IMR-90 (cell line): ENCODE measurements at regions not wholly inside any gene's neighbourhood (a gene's known extent, or its start where the extent isn't known, plus 50 kb on each side); places are given as distances from the start of the nearest gene placed in this dataset.

ENCODE experiments used
- ATAC-seq: fragments of 200-7000 bp; cut with Tn5 transposase; 2 replicates; pipeline ENCODE4 v1.9.1; 2020; ENCODE audit warnings: low read depth, mild to moderate bottlenecking, moderate library complexity
- BruUV-seq: library from RNA; stranded (reverse); fragments of 400-500 nt; replicated peaks from 2 replicates; lab custom pipeline; 2021; lab: Mats Ljungman, UMichigan
- CTCF ChIA-PET: fragments of 300-600 bp; formaldehyde crosslinking; extraction: SDS; loops from one replicate; lab custom pipeline; 2021; ENCODE audit warnings: antibody characterized with exemption; lab: Yijun Ruan, JAX
- POLR2A ChIA-PET: fragments of 300-600 bp; sonication (Branson Sonifier 250); formaldehyde crosslinking; loops from one replicate; lab custom pipeline; 2022; ENCODE audit warnings: antibody characterized with exemption; ENCODE audit not compliant: unreplicated experiment; lab: Charles Lee
- DNase-seq: peaks from one replicate; pipeline ENCODE4 v3.0.0; 2013
- H2AFZ ChIP-seq: replicated peaks from 2 replicates; pipeline ENCODE3; 2013; ENCODE audit warnings: low read length, mild to moderate bottlenecking; ENCODE audit not compliant: poor library complexity
- H2AK5ac ChIP-seq: 2 replicates; pipeline ENCODE4 v1.6.1; 2013; ENCODE audit warnings: low read depth, low read length, inconsistent platforms
- H2AK9ac ChIP-seq: replicated peaks from 2 replicates; pipeline ENCODE3; 2013; ENCODE audit warnings: mild to moderate bottlenecking, low read depth, low read length, moderate library complexity; ENCODE audit not compliant: poor library complexity
- H2BK120ac ChIP-seq: 2 replicates; pipeline ENCODE4 v1.6.1; 2013; ENCODE audit warnings: low read depth, low read length, inconsistent platforms
- H2BK15ac ChIP-seq: 3 replicates; pipeline ENCODE4 v1.6.1; 2013; ENCODE audit warnings: low read depth, low read length, inconsistent platforms
- H2BK20ac ChIP-seq: 2 replicates; pipeline ENCODE4 v1.6.1; 2013; ENCODE audit warnings: low read depth, mild to moderate bottlenecking, inconsistent platforms, low read length, moderate library complexity
- H2BK5ac ChIP-seq: 2 replicates; pipeline ENCODE4 v1.6.1; 2013; ENCODE audit warnings: mild to moderate bottlenecking, low read depth, low read length, inconsistent platforms; ENCODE audit not compliant: poor library complexity, severe bottlenecking
- H3K14ac ChIP-seq: replicated peaks from 2 replicates; pipeline ENCODE4 v1.6.1; 2013; ENCODE audit warnings: low read depth, low read length, inconsistent platforms
- H3K18ac ChIP-seq: 2 replicates; pipeline ENCODE4 v1.6.1; 2013; ENCODE audit warnings: low read depth, low read length, control low read depth
- H3K23ac ChIP-seq: 2 replicates; pipeline ENCODE4 v1.6.1; 2013; ENCODE audit warnings: low read depth, low read length, inconsistent platforms
- H3K27ac ChIP-seq: 2 replicates; pipeline ENCODE4 v1.5.1; 2013; ENCODE audit warnings: mild to moderate bottlenecking, control low read depth, low read length; ENCODE audit not compliant: insufficient read depth
- H3K27me3 ChIP-seq: 2 replicates; pipeline ENCODE4 v1.6.1; 2013; ENCODE audit warnings: low read length; ENCODE audit not compliant: control insufficient read depth, insufficient read depth
- H3K36me3 ChIP-seq: 2 replicates; pipeline ENCODE4 v1.6.1; 2013; ENCODE audit warnings: low read length, mixed read lengths; ENCODE audit not compliant: control insufficient read depth, insufficient read depth
- H3K4ac ChIP-seq: 2 replicates; pipeline ENCODE4 v1.6.1; 2013; ENCODE audit warnings: low read depth, low read length, inconsistent platforms
- H3K4me1 ChIP-seq: 2 replicates; pipeline ENCODE4 v1.6.1; 2013; ENCODE audit warnings: low read length, mixed read lengths; ENCODE audit not compliant: control insufficient read depth, insufficient read depth
- H3K4me2 ChIP-seq: 2 replicates; pipeline ENCODE4 v1.6.1; 2013; ENCODE audit warnings: low read depth, mild to moderate bottlenecking, control low read depth, low read length, moderate library complexity
- H3K4me3 ChIP-seq: 2 replicates; pipeline ENCODE4 v1.5.1; 2013; ENCODE audit warnings: low read depth, mild to moderate bottlenecking, control low read depth, low read length, moderate library complexity; ENCODE audit not compliant: insufficient read depth
- H3K56ac ChIP-seq: 2 replicates; pipeline ENCODE4 v1.6.1; 2013; ENCODE audit warnings: low read length, inconsistent platforms; ENCODE audit not compliant: insufficient read depth; ENCODE audit errors: extremely low read depth
- H3K79me1 ChIP-seq, 2 experiments: 2 replicates each; pipeline ENCODE4 v1.6.1; 2013; ENCODE audit warnings: low read length in 2 of 2, inconsistent platforms in 1 of 2, low read depth in 1 of 2
- H3K9ac ChIP-seq: 2 replicates; pipeline ENCODE4 v1.6.1; 2013; ENCODE audit warnings: low read depth, low read length, control low read depth
- H3K9me1 ChIP-seq: 2 replicates; pipeline ENCODE4 v1.6.1; 2013; ENCODE audit warnings: low read length, inconsistent platforms; ENCODE audit not compliant: insufficient read depth
- H3K9me3 ChIP-seq: 2 replicates; pipeline ENCODE4 v1.6.1; 2013; ENCODE audit warnings: low read length; ENCODE audit not compliant: control insufficient read depth, insufficient read depth
- H4K20me1 ChIP-seq: 2 replicates; pipeline ENCODE4 v1.6.1; 2013; ENCODE audit warnings: low read length, inconsistent platforms; ENCODE audit not compliant: insufficient read depth
- H4K5ac ChIP-seq: 2 replicates; pipeline ENCODE4 v1.6.1; 2013; ENCODE audit warnings: mild to moderate bottlenecking, low read depth, low read length, control low read depth
- H4K8ac ChIP-seq, 2 experiments: 2 replicates each; pipeline ENCODE4 v1.6.1; 2013; ENCODE audit warnings: low read depth in 2 of 2, low read length in 2 of 2, control low read depth in 1 of 2, inconsistent platforms in 1 of 2
- H4K91ac ChIP-seq: 2 replicates; pipeline ENCODE4 v1.6.1; 2013; ENCODE audit warnings: low read depth, low read length, inconsistent platforms; ENCODE audit not compliant: insufficient read depth
- BHLHE40 ChIP-seq: fragments of 150-350 bp; IDR thresholded peaks from 2 replicates; pipeline ENCODE4 v1.6.1; 2016; ENCODE audit warnings: mild to moderate bottlenecking, low read depth, low read length
- CEBPB ChIP-seq: IDR thresholded peaks from 2 replicates; pipeline ENCODE4 v1.6.1; 2012; ENCODE audit warnings: low read depth, low read length, improper control_type of control experiment
- CHD1 ChIP-seq: IDR thresholded peaks from 2 replicates; pipeline ENCODE4 v1.6.1; 2012; ENCODE audit warnings: low read depth, low read length, improper control_type of control experiment
- FOS ChIP-seq: fragments of 150-350 bp; IDR thresholded peaks from 2 replicates; pipeline ENCODE4 v1.6.1; 2016; ENCODE audit warnings: low read depth, low read length
- MAFK ChIP-seq: IDR thresholded peaks from 2 replicates; pipeline ENCODE4 v1.6.1; 2012; ENCODE audit warnings: low read depth, low read length, improper control_type of control experiment
- MAZ ChIP-seq: IDR thresholded peaks from 2 replicates; pipeline ENCODE4 v1.6.1; 2012; ENCODE audit warnings: low read depth, mild to moderate bottlenecking, low read length, improper control_type of control experiment, moderate library complexity, borderline replicate concordance
- MXI1 ChIP-seq: IDR thresholded peaks from 2 replicates; pipeline ENCODE4 v1.6.1; 2012; ENCODE audit warnings: low read depth, mild to moderate bottlenecking, low read length, moderate library complexity, borderline replicate concordance
- NFE2L2 ChIP-seq: fragments of 150-350 bp; IDR thresholded peaks from 2 replicates; pipeline ENCODE4 v1.6.1; 2016; ENCODE audit warnings: low read depth, mild to moderate bottlenecking, low read length
- POLR2A ChIP-seq: IDR thresholded peaks from 2 replicates; pipeline ENCODE4 v1.6.1; 2012; ENCODE audit warnings: mild to moderate bottlenecking, low read depth, low read length
- RAD21 ChIP-seq: IDR thresholded peaks from 2 replicates; pipeline ENCODE4 v1.6.1; 2012; ENCODE audit warnings: low read length, improper control_type of control experiment
- RCOR1 ChIP-seq: IDR thresholded peaks from 2 replicates; pipeline ENCODE4 v1.6.1; 2012; ENCODE audit warnings: mild to moderate bottlenecking, low read length, improper control_type of control experiment; ENCODE audit not compliant: insufficient replicate concordance
- RFX5 ChIP-seq: IDR thresholded peaks from 2 replicates; pipeline ENCODE4 v1.8.0; 2012; ENCODE audit warnings: low read depth, mild to moderate bottlenecking, low read length, moderate library complexity
- SMC3 ChIP-seq: fragments of 150-350 bp; IDR thresholded peaks from 2 replicates; pipeline ENCODE4 v1.6.1; 2016; ENCODE audit warnings: low read depth, mild to moderate bottlenecking, antibody characterized with exemption, low read length, moderate library complexity
- USF2 ChIP-seq: fragments of 150-350 bp; IDR thresholded peaks from 2 replicates; pipeline ENCODE4 v1.6.1; 2017; ENCODE audit warnings: mild to moderate bottlenecking, antibody characterized with exemption, low read length, low read depth
- WGBS, 2 experiments: methylation state at CpG; one replicate each; pipeline versions ENCODE4 v1.1.5 to v1.1.7; 2013; ENCODE audit warnings: missing lambda C conversion rate in 2 of 2; ENCODE audit not compliant: insufficient read length in 1 of 2; ENCODE audit errors: extremely low coverage in 2 of 2; 5-methylcytosine and 5-hydroxymethylcytosine counted together
- dilution Hi-C: fragments of 300-500 bp; cut with HindIII; formaldehyde crosslinking; loops from one replicate; pipeline ENCODE4 v1.14.3; 2018; ENCODE audit warnings: low sequenced_read_pairs; ENCODE audit not compliant: unreplicated experiment
- in situ Hi-C: fragments of 300-500 bp; cut with MboI; formaldehyde crosslinking; loops from 3 replicates; pipeline ENCODE4 v1.14.3; 2019; ENCODE audit warnings: low sequenced_read_pairs, inconsistent platforms, mixed read lengths
- intact Hi-C: fragments of 100-400 bp; cut with micrococcal nuclease; formaldehyde crosslinking; loops from 2 replicates; pipeline ENCODE4 v1.10.0; 2022
- TF ChIP-seq, protein P1 (sequence below): conservative IDR thresholded peaks from 2 replicates; pipeline ENCODE4 v1.5.1; 2012; ENCODE audit warnings: mild to moderate bottlenecking, low read depth, low read length, improper control_type of control experiment

GRCh38 chr2:203603456-203604389 lies 68.6 kb upstream of the RAPH1 start:
- WGBS, 2 experiments = no CpG with 5 or more reads among the region's 10 CpGs
- H3K27ac ChIP-seq = no peak overlapping the region
- TF ChIP-seq SMC3 (no peak), CHD1 (no peak), CEBPB (no peak), RCOR1 (no peak), RFX5 (no peak), FOS (no peak), RAD21 (no peak), POLR2A (no peak), MXI1 (no peak), USF2 (no peak), MAFK (no peak), NFE2L2 (no peak), BHLHE40 (no peak), MAZ (no peak)
- TF ChIP-seq, protein P1, sequence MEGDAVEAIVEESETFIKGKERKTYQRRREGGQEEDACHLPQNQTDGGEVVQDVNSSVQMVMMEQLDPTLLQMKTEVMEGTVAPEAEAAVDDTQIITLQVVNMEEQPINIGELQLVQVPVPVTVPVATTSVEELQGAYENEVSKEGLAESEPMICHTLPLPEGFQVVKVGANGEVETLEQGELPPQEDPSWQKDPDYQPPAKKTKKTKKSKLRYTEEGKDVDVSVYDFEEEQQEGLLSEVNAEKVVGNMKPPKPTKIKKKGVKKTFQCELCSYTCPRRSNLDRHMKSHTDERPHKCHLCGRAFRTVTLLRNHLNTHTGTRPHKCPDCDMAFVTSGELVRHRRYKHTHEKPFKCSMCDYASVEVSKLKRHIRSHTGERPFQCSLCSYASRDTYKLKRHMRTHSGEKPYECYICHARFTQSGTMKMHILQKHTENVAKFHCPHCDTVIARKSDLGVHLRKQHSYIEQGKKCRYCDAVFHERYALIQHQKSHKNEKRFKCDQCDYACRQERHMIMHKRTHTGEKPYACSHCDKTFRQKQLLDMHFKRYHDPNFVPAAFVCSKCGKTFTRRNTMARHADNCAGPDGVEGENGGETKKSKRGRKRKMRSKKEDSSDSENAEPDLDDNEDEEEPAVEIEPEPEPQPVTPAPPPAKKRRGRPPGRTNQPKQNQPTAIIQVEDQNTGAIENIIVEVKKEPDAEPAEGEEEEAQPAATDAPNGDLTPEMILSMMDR = no peak

More at GRCh38 chr2:203603456-203604389, 68.6 kb upstream of the RAPH1 start:
- no peak overlapping the region for H3K4ac ChIP-seq
- in situ Hi-C loops = no loop called here
- no peak overlapping the region for H2AK9ac ChIP-seq
- ChIA-PET POLR2A (no interaction called here), CTCF (no interaction called here)
- no peak overlapping the region for H4K5ac ChIP-seq
- H4K91ac ChIP-seq = no peak overlapping the region
- H2BK15ac ChIP-seq = no peak overlapping the region; the same call in 2 of the 3 replicates
- H3K18ac ChIP-seq = no peak overlapping the region
- H3K14ac ChIP-seq = no peak overlapping the region
- H3K23ac ChIP-seq = no peak overlapping the region
- no peak overlapping the region for H2BK120ac ChIP-seq
- H3K9ac ChIP-seq = no peak overlapping the region
- no peaks in the 10 kb centered on the region for H4K20me1 ChIP-seq
- no peak overlapping the region for H4K8ac ChIP-seq
- H3K9me1 ChIP-seq = no peaks in the 10 kb centered on the region
- intact Hi-C loops = no loop called here
- peaks cover 4% of the 10 kb centered on the region; the same call in 1 of the 2 replicates for H3K4me1 ChIP-seq
- no peaks in the 10 kb centered on the region for H3K27me3 ChIP-seq
- no peaks in the 10 kb centered on the region for H3K9me3 ChIP-seq
- H3K79me1 ChIP-seq = no peaks in the 10 kb centered on the region
- no peak overlapping the region for H2AK5ac ChIP-seq
- no peak overlapping the region for H2AFZ ChIP-seq
- H2BK20ac ChIP-seq = no peak overlapping the region
- H3K56ac ChIP-seq = no peak overlapping the region
- ATAC-seq = no peak
- H3K4me3 ChIP-seq = no peak overlapping the region
- no peak overlapping the region for H2BK5ac ChIP-seq
- dilution Hi-C loops = no loop called here
- H3K36me3 ChIP-seq = no peaks in the 10 kb centered on the region
- no peak overlapping the region for H3K4me2 ChIP-seq
- no peak for DNase-seq
- no TSS peak for BruUV-seq
